ENCODE measurements at regions not wholly inside any gene's neighbourhood (a gene's known extent, or its start where the extent isn't known, plus 50 kb on each side); places are given as distances from the start of the nearest gene placed in this dataset.

DNA sequence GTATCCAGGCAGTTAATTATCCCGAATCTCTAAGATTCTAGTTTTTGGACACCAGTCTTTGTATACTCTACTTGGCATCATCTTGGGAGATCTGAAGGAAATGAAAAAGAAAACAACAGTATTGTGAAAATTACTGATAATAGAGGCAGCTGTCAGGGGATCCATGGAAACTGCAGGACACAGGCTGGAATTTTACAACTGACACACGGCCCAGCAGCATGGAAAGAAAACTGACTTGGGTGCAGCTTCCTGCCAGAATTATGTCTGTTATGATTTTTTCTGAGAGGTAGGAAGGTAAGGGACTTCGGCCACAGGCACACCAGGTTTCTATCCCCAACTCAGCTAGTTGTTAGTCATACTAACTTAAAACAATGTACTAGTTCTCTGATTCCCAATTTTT lies 57.7 kb upstream of the ERBB4 start:
- no peak for DNase-seq

GRCh38 chr2:212595036-212595654 lies 56.5 kb upstream of the ERBB4 start:
- peak; percentile 6 for DNase-seq

DNA sequence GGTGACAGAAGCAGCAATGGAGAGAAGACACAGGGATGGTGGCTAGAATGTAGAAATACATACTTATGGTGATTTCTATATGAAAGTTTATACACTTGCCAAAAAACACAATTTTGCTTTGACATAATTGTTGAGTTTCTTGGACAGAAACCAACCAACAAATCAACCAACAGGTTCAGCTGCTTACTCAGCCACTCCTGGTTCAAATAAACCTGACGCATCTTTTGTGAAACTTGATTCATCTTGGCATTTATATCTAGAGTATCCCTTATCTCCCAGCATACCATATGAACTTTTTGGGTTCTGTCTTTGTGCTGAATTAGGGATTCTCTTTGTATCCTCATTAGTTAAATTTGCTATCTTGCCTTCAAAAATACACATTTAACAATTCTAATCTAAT lies 54.1 kb upstream of the ERBB4 start:
- no peak for DNase-seq

All from hematopoietic multipotent progenitor cell treated with erythropoietin and hydrocortisone succinate and interleukin-3 and kit ligand, for 8 days (in vitro differentiated cells).